Inflammatory macrophage treated with lipopolysaccharide for 4 hours (primary cell): ENCODE measurements at regions not wholly inside any gene's neighbourhood (a gene's known extent, or its start where the extent isn't known, plus 50 kb on each side); places are given as distances from the start of the nearest gene placed in this dataset.

Source experiments
- DNase-seq: peaks from one replicate; pipeline ENCODE4 v3.0.0-alpha.2; 2020

- DNase-seq = no peak
Measured at GRCh38 chr17:74062234-74062633, 141.2 kb upstream of the RPL38 start.

- no peak for DNase-seq
Measured at GRCh38 chr17:74063439-74063838, 140.0 kb upstream of the RPL38 start.

GRCh38 chr17:74070374-74070773 lies 133.1 kb upstream of the RPL38 start:
- no peak for DNase-seq

- no peak for DNase-seq
Measured at GRCh38 chr17:74070998-74071679, 132.3 kb upstream of the RPL38 start.

DNA sequence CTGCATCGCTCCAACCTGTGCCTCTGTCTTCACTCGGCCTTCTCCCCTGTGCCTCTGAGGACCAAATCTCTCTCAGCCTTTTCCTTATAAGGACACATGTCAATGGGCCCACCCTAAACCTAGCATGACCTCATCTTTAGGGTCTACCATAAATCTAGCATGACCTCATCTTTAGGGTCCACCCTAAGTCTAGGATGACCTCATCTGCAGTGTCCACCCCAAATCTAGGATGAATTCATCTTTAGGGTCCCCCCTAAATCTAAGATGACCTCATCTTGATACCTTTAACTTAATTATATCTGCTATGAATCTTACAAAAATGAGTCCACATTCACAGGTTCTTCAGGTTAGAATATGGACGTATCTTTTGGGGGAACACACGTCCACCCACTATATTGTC lies 131.1 kb upstream of the RPL38 start:
- no peak for DNase-seq

DNA sequence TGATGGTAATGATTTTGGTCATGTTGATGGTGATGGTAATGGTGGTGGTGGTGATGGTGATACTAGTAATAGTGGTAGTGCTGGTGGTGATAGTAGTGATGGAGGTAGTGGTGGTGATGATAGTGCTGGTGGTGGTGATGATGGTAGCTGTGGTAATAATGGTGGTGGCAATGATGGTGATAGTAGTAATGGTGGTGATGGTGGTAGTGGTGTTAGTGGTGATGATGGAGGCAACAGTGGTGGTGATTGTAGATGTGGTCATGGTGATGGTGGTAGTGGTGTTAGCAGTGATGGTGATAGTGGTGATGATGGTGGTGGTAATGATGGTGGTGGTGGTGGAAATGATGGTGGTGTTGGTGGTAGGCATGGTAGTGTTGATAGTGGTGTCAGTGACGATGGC lies 127.0 kb upstream of the RPL38 start:
- no peak for DNase-seq

DNA sequence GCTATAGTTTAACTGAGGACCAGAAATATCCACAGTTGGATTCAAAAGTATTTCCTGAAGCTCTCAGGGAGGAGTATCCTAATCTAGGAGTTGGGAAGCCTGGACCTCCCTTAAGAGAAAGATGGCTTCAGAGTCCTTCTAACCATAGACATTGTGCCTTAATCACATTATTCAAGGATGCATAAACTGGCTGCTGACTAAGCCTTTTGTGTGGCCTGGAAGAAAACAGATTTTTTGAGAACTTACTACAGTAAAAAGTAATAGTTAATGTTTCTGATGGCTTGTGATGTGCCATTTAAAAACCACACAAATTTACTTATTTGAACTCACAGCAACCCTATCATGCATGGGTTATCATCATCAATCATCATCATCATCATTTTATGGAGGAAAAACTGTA lies 126.2 kb upstream of the RPL38 start:
- DNase-seq = no peak

DNA sequence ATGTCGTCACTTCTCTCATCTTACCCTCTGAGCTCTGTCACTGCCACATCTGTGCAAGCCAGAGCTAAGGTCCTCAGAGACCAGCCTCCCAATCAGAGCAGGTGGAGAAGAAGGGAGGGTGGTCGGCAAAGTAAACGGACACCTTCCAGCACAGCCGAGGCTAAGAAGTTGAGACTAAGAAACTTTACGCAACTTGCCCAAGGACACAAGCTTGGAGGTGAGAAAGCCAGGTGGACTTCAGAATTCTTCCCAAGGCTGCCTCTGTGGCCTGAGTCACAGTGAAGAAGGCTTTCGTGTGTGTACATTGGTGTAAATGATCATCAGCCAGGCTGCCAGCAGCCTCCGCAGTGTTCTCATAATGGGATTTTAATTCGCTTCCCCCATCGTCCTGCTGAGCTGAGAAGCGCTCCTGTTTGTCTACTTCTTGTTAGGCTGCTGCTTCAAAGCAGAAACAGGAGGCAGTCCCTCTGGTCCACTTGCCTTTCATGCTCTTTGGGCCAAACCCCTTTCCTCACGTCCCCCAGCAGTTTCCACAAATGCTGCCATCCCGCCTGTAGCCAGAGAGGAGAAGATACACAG lies 125.0 kb upstream of the RPL38 start:
- no peak for DNase-seq

DNA sequence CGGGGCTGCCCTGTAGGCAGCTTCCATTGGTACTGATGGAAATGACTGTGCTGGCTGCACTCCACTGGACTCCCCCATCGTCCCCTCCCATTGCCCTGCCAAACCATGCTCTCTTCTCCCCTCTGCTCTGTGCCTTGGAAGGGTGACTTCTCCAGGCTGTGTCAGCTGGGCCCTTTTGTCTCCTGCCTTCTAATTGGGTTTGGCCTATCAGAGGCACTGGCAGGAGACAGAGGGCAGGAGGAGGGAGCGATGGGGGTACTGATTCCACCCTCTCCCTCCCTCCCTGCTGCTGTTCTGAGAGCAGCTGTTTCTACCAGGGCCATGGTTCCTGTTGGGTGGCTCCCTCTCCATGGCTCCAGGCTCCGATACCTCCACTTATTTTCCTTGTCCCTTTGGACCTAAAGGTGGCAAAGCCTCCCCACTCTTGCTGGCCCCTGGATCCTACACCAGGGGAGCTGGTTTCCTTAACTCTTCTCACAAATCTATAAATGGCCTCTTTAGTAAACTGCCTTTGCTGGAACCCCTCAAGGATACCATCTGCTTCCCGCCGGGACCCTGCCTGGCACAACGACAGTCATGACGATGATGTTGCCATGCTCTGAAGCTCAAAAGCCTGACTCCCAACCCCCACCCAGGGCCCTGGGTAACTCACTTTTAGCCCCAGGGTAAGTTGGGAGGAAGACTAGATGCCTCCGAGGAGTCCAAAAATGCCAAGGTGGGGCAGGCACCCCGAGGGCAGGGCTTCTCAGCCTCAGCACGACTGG lies 123.8 kb upstream of the RPL38 start:
- no peak for DNase-seq

GRCh38 chr17:74080656-74081582 lies 122.6 kb upstream of the RPL38 start:
- DNase-seq = no peak

DNA sequence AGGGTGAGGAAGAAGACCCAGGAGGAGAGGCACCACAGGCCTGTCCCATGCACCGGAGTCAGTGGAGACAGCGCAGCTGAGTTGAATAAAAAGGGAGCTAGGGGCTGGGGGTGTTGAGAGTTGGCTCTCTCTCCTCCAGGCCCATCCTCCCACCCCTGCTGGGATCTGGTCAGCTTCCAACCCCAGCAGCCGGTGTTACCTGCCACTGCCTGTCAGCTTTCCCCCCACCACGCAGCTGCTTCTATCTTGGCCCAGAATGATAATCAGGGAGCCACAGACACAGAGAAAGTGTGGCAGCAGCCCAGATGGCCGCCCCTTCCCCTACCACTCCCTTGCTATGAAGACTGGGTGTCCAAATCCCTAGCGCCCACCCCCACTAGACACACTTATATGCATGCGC lies 120.6 kb upstream of the RPL38 start:
- DNase-seq = no peak

DNA sequence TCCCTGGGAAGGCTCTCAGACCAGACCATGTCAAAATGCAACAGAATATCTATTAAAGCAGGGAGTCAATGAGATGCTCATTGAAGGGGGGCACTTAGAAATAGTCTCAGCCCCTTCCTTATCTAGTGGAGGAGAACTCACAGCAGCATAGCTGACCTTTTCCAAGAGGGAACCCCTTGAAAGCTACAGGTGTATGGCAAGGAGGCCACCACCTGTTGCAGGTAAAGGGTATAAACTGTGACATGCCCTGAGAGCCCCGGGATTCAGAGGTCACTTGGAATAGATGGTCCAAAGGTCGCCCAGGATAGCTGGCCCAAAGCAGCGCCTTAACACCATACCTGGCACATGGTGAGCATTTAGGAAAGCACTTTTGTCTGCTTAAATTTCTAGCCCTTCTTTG lies 120.2 kb upstream of the RPL38 start:
- DNase-seq = no peak

DNA sequence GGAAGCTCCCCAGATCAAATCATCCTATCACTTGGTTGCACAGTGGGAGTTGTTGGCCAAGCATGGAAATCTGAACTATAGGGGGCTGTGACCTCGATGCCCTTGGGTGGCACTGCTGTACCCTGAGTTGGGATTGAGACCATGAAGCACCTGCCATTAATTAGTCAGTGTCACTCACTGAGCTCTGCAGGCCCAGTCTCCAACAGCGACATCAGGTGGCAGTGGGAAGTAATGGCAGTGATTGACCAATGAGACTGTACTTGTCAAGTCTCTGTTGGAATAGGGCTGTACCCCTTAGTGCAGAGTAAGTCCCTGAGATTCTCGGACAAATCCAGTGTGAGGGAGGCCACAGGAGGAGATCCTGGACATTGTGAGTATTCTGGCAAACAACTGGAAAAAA lies 118.0 kb upstream of the RPL38 start:
- peak; percentile 2 for DNase-seq

DNA sequence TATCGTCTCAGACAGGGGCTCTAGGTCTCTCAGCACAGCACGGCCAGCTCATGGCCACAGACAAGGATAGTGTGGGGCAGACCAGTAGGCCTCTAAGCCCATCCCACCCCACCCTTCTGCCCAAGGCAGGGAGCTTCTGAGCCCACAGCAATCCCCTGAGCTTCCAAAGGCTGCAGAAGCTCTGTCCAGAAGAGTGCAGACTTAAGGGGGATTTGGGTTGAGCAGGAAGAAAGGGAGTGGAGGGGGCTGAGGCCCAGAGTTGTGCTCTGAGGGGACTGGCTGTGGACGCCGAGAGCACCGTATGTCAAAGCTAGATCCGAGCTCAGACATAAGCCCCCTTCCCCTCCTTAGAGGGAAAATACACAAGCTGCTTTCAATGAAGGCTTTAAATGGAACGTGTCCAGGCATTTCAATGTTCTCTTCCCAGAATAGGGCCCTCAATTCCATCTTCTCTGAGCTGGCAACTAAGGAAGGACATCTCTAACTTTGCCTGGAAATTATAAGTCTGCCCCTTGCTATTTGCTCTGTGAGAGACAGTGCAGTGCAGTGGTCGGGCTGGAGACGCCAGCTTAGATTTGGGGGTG lies 116.4 kb upstream of the RPL38 start:
- DNase-seq = no peak

DNA sequence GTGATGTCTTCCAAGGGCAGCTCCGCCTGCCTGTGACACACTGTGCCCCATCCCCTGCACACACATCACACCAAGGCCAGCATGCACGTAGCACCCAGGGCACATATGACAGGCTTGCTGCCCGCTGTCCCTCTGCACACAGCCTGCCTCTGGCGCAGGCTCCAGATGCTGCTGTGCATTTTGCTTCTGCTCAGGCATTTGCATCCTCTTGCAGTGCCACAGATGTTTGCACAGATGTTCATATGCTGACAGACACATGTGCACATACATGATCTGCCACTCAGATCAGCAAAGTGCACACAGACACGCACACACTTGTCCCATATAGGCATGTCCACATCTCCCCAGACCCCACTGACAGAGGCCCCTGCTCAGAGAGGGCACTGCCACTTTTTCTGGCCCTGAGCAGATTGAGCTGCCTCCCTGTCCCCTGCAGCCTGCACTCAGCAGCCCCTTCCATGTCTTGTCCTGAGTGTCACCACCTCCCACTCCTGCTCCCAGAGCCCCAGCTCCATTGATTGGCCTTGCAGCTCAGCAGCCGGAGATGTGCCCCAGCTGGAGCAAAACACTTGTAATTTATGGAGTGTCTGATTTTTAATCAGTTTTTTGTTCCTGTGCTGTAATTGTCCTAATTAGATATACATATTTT lies 115.1 kb upstream of the RPL38 start:
- DNase-seq = no peak

- no peak for DNase-seq
Measured at GRCh38 chr17:74088934-74089329, 114.5 kb upstream of the RPL38 start.

- no peak for DNase-seq
Measured at GRCh38 chr17:74089380-74089779, 114.1 kb upstream of the RPL38 start.

DNA sequence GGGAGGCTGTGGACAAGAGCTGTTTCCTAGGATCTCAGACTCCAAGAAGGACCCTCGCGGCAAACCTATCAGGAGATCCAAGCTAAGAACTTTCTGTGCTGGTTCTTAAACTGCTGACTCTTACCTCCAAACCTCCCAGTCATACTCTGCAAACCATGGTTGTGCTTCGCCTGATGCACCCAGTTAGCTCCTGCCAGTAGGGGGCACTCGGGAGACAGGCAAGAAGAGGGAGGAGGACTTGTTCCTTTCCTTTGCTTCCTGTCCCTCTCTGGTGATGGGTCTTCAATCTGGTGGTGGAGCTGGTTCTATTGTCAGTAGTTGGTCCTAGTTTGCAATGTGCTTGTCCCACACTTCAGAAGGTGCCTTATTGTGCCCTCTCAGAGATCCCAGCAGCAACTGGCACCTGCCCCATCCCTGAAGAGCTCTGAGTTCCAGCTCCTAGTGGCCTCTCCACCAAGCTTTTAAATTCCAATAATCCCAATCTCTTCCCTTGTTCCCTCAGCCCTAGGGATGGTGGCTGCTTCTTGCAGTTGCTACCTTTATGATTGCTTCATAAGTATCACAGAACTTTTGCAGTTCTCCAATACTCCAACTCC lies 113.5 kb upstream of the RPL38 start:
- DNase-seq = peak; percentile 75

DNA sequence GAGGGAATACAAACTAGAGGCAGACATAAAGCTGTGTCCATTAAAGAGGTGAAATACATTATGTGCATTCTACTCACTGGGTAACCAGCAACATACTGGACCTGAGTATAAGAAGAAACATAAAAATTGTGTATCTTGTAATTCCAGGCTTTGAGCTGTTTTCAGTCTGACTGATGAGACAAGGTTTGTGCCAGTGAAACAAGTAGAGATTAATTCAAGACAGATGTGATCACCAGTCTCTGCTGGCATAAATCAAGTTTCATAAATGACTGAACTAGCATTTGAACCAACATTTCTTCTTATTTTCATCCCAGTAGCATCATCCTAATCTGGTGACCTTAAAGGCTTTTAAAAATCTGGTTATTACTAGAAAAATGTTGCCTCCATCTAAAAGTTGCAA lies 108.8 kb upstream of the RPL38 start:
- DNase-seq = no peak

- DNase-seq = no peak
Measured at GRCh38 chr17:74096456-74096855, 107.0 kb upstream of the RPL38 start.

DNA sequence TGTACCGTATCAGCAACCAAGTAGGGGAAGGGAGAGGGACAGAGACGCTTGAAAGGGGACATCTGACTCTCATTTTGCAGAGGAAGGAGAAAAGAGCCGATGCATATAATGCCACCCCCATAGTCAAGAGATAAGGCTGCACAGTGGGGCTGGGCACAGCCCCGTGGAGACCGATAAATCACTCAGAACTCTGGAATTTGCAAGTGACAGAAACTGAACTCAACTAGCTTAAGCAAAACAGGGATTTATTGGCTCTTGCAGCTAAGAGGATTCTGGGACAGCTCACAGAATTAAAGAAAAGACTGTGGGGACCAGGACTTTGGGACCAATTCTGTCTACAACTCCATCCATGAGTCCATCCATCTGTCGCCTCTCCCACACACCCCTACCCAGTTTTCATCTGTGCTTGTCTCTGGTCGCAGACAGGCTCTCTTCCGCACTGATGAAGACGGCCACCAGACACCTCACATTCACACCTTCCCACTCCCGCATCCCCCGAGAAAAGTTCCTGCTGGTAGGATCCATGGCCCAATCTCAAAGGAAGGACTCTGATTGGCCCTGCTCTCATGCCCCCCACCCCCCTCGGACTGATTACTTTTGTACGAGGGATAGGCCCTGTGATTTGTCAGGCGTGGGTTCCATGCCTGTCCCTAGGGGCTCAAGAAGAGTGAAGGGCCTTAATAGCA lies 105.9 kb upstream of the RPL38 start:
- DNase-seq = no peak
